Adrenal gland (tissue), 9 donors: ENCODE measurements at regions not wholly inside any gene's neighbourhood (a gene's known extent, or its start where the extent isn't known, plus 50 kb on each side); places are given as distances from the start of the nearest gene placed in this dataset.

Experiments used
- DNase-seq, 7 donors: peaks; one replicate each; pipeline ENCODE4 v3.0.0-alpha.2; 2019 to 2020
- H3K27ac ChIP-seq, 5 donors: fragments of 200-600 bp; sonication (generic) in 4 of 5; 1 replicate in 3 of 5; 2 replicates in 2 of 5; pipeline versions ENCODE4 v1.5.1 to v1.8.0; 2016 to 2020; ENCODE audit warnings: mild to moderate bottlenecking in 1 of 5
- H3K27me3 ChIP-seq: fragments of 200-600 bp; 2 replicates; pipeline ENCODE4 v1.8.0; 2021
- H3K36me3 ChIP-seq, 2 donors: fragments of 200-600 bp; replicated peaks in 1 of 2; 1 replicate in 1 of 2; 2 replicates in 1 of 2; pipeline versions ENCODE4 v1.5.1 to v1.8.0; 2018 to 2022
- H3K4me1 ChIP-seq, 2 donors: fragments of 200-600 bp; replicated peaks in 1 of 2; 1 replicate in 1 of 2; 2 replicates in 1 of 2; pipeline versions ENCODE4 v1.5.1 to v1.8.0; 2018 to 2021
- H3K4me3 ChIP-seq, 4 donors: fragments of 200-600 bp; sonication (generic) in 3 of 4; one replicate each; pipeline ENCODE4 v1.5.1; 2016 to 2018
- H3K9me3 ChIP-seq, 3 donors: fragments of 200-600 bp; sonication (generic) in 1 of 3; replicated peaks in 1 of 3; 1 replicate in 2 of 3; 2 replicates in 1 of 3; pipeline versions ENCODE4 v1.5.1 to v1.8.0; 2016 to 2021
- CTCF ChIP-seq, 6 experiments: fragments of 450-650 bp in 4 of 6; fragments of 200-600 bp in 2 of 6; sonication (generic) in 1 of 6; IDR thresholded peaks; 1 replicate in 5 of 6; 2 replicates in 1 of 6; pipeline versions ENCODE4 v1.5.1 to v1.8.0; 2016 to 2021; ENCODE audit warnings: antibody characterized with exemption in 6 of 6, mild to moderate bottlenecking in 2 of 6, moderate library complexity in 1 of 6
- POLR2A ChIP-seq, 2 donors: fragments of 450-650 bp; IDR thresholded peaks; one replicate each; pipeline ENCODE4 v1.6.1; 2017; ENCODE audit warnings: antibody characterized with exemption in 2 of 2, mild to moderate bottlenecking in 2 of 2, moderate library complexity in 1 of 2
- WGBS, 4 donors: extraction: QIAGEN DNeasy Blood & Tissue Kit in 2 of 4; methylation state at CpG; one replicate each; pipeline versions ENCODE4 v1.1.5 to v1.1.7; 2013 to 2017; 5-methylcytosine and 5-hydroxymethylcytosine counted together
- intact Hi-C, 2 donors: fragments of 100-400 bp; cut with DNase I; formaldehyde crosslinking; loops; one replicate each; pipeline versions ENCODE4 v1.14.1 to v1.15.0; 2022 to 2023
- donor health status: healthy with polysubstance abuse.
- donor health status: Bipolar disorder and iron deficiency.
- donor health status: DM: yes; HTN: yes; CAD: no.
- donor health status: DM: no; HTN: no; CAD: no.
- donor health status: DM: no; HTN: no; CAD: no.

GRCh38 chr9:79286992-79287707 lies 284.6 kb upstream of the TLE4 start:
- DNase-seq = no peak
- intact Hi-C loops = no loop called here
- 57 to 62% (median 60%) methylated on average over 7 of the region's 7 CpGs for WGBS, 4 donors

GRCh38 chr9:79287708-79288290 lies 284.0 kb upstream of the TLE4 start:
- no peak for DNase-seq
- no peak for TF ChIP-seq CTCF (IDR thresholded peaks at IDR 0.05)
- no peak for TF ChIP-seq POLR2A (IDR thresholded peaks at IDR 0.05)
- Histone ChIP-seq H3K9me3 (no peaks in the 10 kb centered on the region), H3K27me3 (no peaks in the 10 kb centered on the region), H3K27ac (no peak overlapping the region), H3K4me3 (no peak overlapping the region), H3K4me1 (no peaks in the 10 kb centered on the region), H3K36me3 (no peaks in the 10 kb centered on the region)
- WGBS, 4 donors = 57 to 86% (median 64%) methylated on average over 4 of the region's 4 CpGs
- intact Hi-C loops = no loop called here

More at GRCh38 chr9:79286992-79287707, 284.6 kb upstream of the TLE4 start:
- no peak for TF ChIP-seq CTCF (IDR thresholded peaks at IDR 0.05)
- Histone ChIP-seq H3K4me3 (no peak overlapping the region), H3K9me3 (no peaks in the 10 kb centered on the region), H3K27me3 (no peaks in the 10 kb centered on the region), H3K36me3 (no peaks in the 10 kb centered on the region), H3K27ac (no peak overlapping the region), H3K4me1 (no peaks in the 10 kb centered on the region)

- no peak overlapping the region for H3K4me3 ChIP-seq
- no peak for TF ChIP-seq POLR2A (IDR thresholded peaks at IDR 0.05)
- TF ChIP-seq CTCF (IDR thresholded peaks at IDR 0.05) = no peak
- WGBS, 4 donors = 71 to 85% (median 80%) methylated on average over 3 of the region's 3 CpGs
- H3K9me3 ChIP-seq = no peaks in the 10 kb centered on the region
- no peaks in the 10 kb centered on the region for H3K27me3 ChIP-seq
- no peak overlapping the region for H3K27ac ChIP-seq
- H3K4me1 ChIP-seq = no peaks in the 10 kb centered on the region
- H3K36me3 ChIP-seq = no peaks in the 10 kb centered on the region
- intact Hi-C loops = no loop called here
- no peak for DNase-seq
Measured at GRCh38 chr9:79289856-79290255, 281.9 kb upstream of the TLE4 start.

- Histone ChIP-seq H3K27me3 (no peaks in the 10 kb centered on the region), H3K27ac (no peak overlapping the region), H3K36me3 (no peaks in the 10 kb centered on the region), H3K4me1 (no peaks in the 10 kb centered on the region), H3K9me3 (no peaks in the 10 kb centered on the region), H3K4me3 (no peak overlapping the region)
- TF ChIP-seq CTCF (IDR thresholded peaks at IDR 0.05) = no peak
- no peak for TF ChIP-seq POLR2A (IDR thresholded peaks at IDR 0.05)
- intact Hi-C loops = no loop called here
- 0 to 71% (median 33%) methylated on average over 1 of the region's 1 CpG for WGBS, 4 donors
- no peak for DNase-seq
Measured at GRCh38 chr9:79292731-79293280, 279.0 kb upstream of the TLE4 start.
